ENCODE measurements at regions not wholly inside any gene's neighbourhood (a gene's known extent, or its start where the extent isn't known, plus 50 kb on each side); places are given as distances from the start of the nearest gene placed in this dataset.

- no peaks in the 10 kb centered on the region for H3K4me1 ChIP-seq (ENCODE audit: control insufficient read depth in 1 of 2, insufficient read depth in 2 of 2, low read length in 2 of 2)
- no peaks in the 10 kb centered on the region for H3K27me3 ChIP-seq (ENCODE audit: control insufficient read depth in 1 of 2, insufficient read depth in 2 of 2, low read length in 2 of 2)
- no peak overlapping the region for H3K9ac ChIP-seq (ENCODE audit: low read depth in 1 of 2, low read length in 2 of 2)
- no peaks in the 10 kb centered on the region for H3K9me3 ChIP-seq (ENCODE audit: control insufficient read depth in 1 of 2, low read length in 2 of 2)
- no peaks in the 10 kb centered on the region for H3K36me3 ChIP-seq (ENCODE audit: control insufficient read depth in 1 of 2, insufficient read depth in 2 of 2, low read length in 2 of 2)
- H3K27ac ChIP-seq (ENCODE audit: low read depth, low read length) = no peak overlapping the region
- no peak overlapping the region for H3K4me3 ChIP-seq (ENCODE audit: low read depth in 1 of 2, low read length in 2 of 2)
Measured at GRCh38 chr5:3356016-3356415, 239.6 kb upstream of the IRX1 start.

GRCh38 chr5:3355126-3355525, 240.5 kb upstream of the IRX1 start:
- Histone ChIP-seq H3K36me3 (ENCODE audit: control insufficient read depth in 1 of 2, insufficient read depth in 2 of 2, low read length in 2 of 2) (no peaks in the 10 kb centered on the region), H3K9ac (ENCODE audit: low read depth in 1 of 2, low read length in 2 of 2) (no peak overlapping the region), H3K27me3 (ENCODE audit: control insufficient read depth in 1 of 2, insufficient read depth in 2 of 2, low read length in 2 of 2) (no peaks in the 10 kb centered on the region), H3K27ac (ENCODE audit: low read depth, low read length) (no peak overlapping the region), H3K9me3 (ENCODE audit: control insufficient read depth in 1 of 2, low read length in 2 of 2) (peaks cover 0 to under 1% of the 10 kb centered on the region in 2 donors), H3K4me1 (ENCODE audit: control insufficient read depth in 1 of 2, insufficient read depth in 2 of 2, low read length in 2 of 2) (no peaks in the 10 kb centered on the region), H3K4me3 (ENCODE audit: low read depth in 1 of 2, low read length in 2 of 2) (no peak overlapping the region)

GRCh38 chr5:3354606-3355005, 241.0 kb upstream of the IRX1 start:
- peaks cover 0 to 5% of the 10 kb centered on the region in 2 donors for H3K9me3 ChIP-seq (ENCODE audit: control insufficient read depth in 1 of 2, low read length in 2 of 2)
- no peaks in the 10 kb centered on the region for H3K36me3 ChIP-seq (ENCODE audit: control insufficient read depth in 1 of 2, insufficient read depth in 2 of 2, low read length in 2 of 2)
- no peaks in the 10 kb centered on the region for H3K4me1 ChIP-seq (ENCODE audit: control insufficient read depth in 1 of 2, insufficient read depth in 2 of 2, low read length in 2 of 2)
- H3K27me3 ChIP-seq (ENCODE audit: control insufficient read depth in 1 of 2, insufficient read depth in 2 of 2, low read length in 2 of 2) = no peaks in the 10 kb centered on the region
- no peak overlapping the region for H3K27ac ChIP-seq (ENCODE audit: low read depth, low read length)
- no peak overlapping the region for H3K9ac ChIP-seq (ENCODE audit: low read depth in 1 of 2, low read length in 2 of 2)
- no peak overlapping the region for H3K4me3 ChIP-seq (ENCODE audit: low read depth in 1 of 2, low read length in 2 of 2)

- H3K36me3 ChIP-seq (ENCODE audit: control insufficient read depth in 1 of 2, insufficient read depth in 2 of 2, low read length in 2 of 2) = no peaks in the 10 kb centered on the region
- H3K27ac ChIP-seq (ENCODE audit: low read depth, low read length) = no peak overlapping the region
- H3K9ac ChIP-seq (ENCODE audit: low read depth in 1 of 2, low read length in 2 of 2) = no peak overlapping the region
- peaks cover 0 to 6% of the 10 kb centered on the region in 2 donors for H3K9me3 ChIP-seq (ENCODE audit: control insufficient read depth in 1 of 2, low read length in 2 of 2)
- H3K4me3 ChIP-seq (ENCODE audit: low read depth in 1 of 2, low read length in 2 of 2) = no peak overlapping the region
- no peaks in the 10 kb centered on the region for H3K27me3 ChIP-seq (ENCODE audit: control insufficient read depth in 1 of 2, insufficient read depth in 2 of 2, low read length in 2 of 2)
- H3K4me1 ChIP-seq (ENCODE audit: control insufficient read depth in 1 of 2, insufficient read depth in 2 of 2, low read length in 2 of 2) = no peaks in the 10 kb centered on the region
Measured at GRCh38 chr5:3353561-3353960, 242.1 kb upstream of the IRX1 start.

GRCh38 chr5:3352711-3353110, 242.9 kb upstream of the IRX1 start:
- no peaks in the 10 kb centered on the region for H3K36me3 ChIP-seq (ENCODE audit: control insufficient read depth in 1 of 2, insufficient read depth in 2 of 2, low read length in 2 of 2)
- H3K27me3 ChIP-seq (ENCODE audit: control insufficient read depth in 1 of 2, insufficient read depth in 2 of 2, low read length in 2 of 2) = no peaks in the 10 kb centered on the region
- no peak overlapping the region for H3K9ac ChIP-seq (ENCODE audit: low read depth in 1 of 2, low read length in 2 of 2)
- H3K27ac ChIP-seq (ENCODE audit: low read depth, low read length) = no peak overlapping the region
- no peak overlapping the region for H3K4me3 ChIP-seq (ENCODE audit: low read depth in 1 of 2, low read length in 2 of 2)
- H3K9me3 ChIP-seq (ENCODE audit: control insufficient read depth in 1 of 2, low read length in 2 of 2) = peaks cover 0 to 6% of the 10 kb centered on the region in 2 donors
- no peaks in the 10 kb centered on the region for H3K4me1 ChIP-seq (ENCODE audit: control insufficient read depth in 1 of 2, insufficient read depth in 2 of 2, low read length in 2 of 2)

- peaks cover 0 to 6% of the 10 kb centered on the region in 2 donors for H3K9me3 ChIP-seq (ENCODE audit: control insufficient read depth in 1 of 2, low read length in 2 of 2)
- no peak overlapping the region for H3K4me3 ChIP-seq (ENCODE audit: low read depth in 1 of 2, low read length in 2 of 2)
- H3K27me3 ChIP-seq (ENCODE audit: control insufficient read depth in 1 of 2, insufficient read depth in 2 of 2, low read length in 2 of 2) = no peaks in the 10 kb centered on the region
- no peaks in the 10 kb centered on the region for H3K4me1 ChIP-seq (ENCODE audit: control insufficient read depth in 1 of 2, insufficient read depth in 2 of 2, low read length in 2 of 2)
- no peaks in the 10 kb centered on the region for H3K36me3 ChIP-seq (ENCODE audit: control insufficient read depth in 1 of 2, insufficient read depth in 2 of 2, low read length in 2 of 2)
- no peak overlapping the region for H3K9ac ChIP-seq (ENCODE audit: low read depth in 1 of 2, low read length in 2 of 2)
- H3K27ac ChIP-seq (ENCODE audit: low read depth, low read length) = no peak overlapping the region
Measured at GRCh38 chr5:3351581-3352442, 243.8 kb upstream of the IRX1 start.

- no peak overlapping the region for H3K9ac ChIP-seq (ENCODE audit: low read depth in 1 of 2, low read length in 2 of 2)
- H3K4me3 ChIP-seq (ENCODE audit: low read depth in 1 of 2, low read length in 2 of 2) = no peak overlapping the region
- H3K9me3 ChIP-seq (ENCODE audit: control insufficient read depth in 1 of 2, low read length in 2 of 2) = peaks cover 0 to 6% of the 10 kb centered on the region in 2 donors
- H3K27ac ChIP-seq (ENCODE audit: low read depth, low read length) = no peak overlapping the region
- no peaks in the 10 kb centered on the region for H3K27me3 ChIP-seq (ENCODE audit: control insufficient read depth in 1 of 2, insufficient read depth in 2 of 2, low read length in 2 of 2)
- H3K36me3 ChIP-seq (ENCODE audit: control insufficient read depth in 1 of 2, insufficient read depth in 2 of 2, low read length in 2 of 2) = no peaks in the 10 kb centered on the region
- no peaks in the 10 kb centered on the region for H3K4me1 ChIP-seq (ENCODE audit: control insufficient read depth in 1 of 2, insufficient read depth in 2 of 2, low read length in 2 of 2)
Measured at GRCh38 chr5:3350781-3351180, 244.9 kb upstream of the IRX1 start.

GRCh38 chr5:3349704-3350565, 245.7 kb upstream of the IRX1 start:
- Histone ChIP-seq H3K4me3 (ENCODE audit: low read depth in 1 of 2, low read length in 2 of 2) (no peak overlapping the region), H3K27me3 (ENCODE audit: control insufficient read depth in 1 of 2, insufficient read depth in 2 of 2, low read length in 2 of 2) (no peaks in the 10 kb centered on the region), H3K27ac (ENCODE audit: low read depth, low read length) (no peak overlapping the region), H3K9ac (ENCODE audit: low read depth in 1 of 2, low read length in 2 of 2) (no peak overlapping the region), H3K36me3 (ENCODE audit: control insufficient read depth in 1 of 2, insufficient read depth in 2 of 2, low read length in 2 of 2) (no peaks in the 10 kb centered on the region), H3K9me3 (ENCODE audit: control insufficient read depth in 1 of 2, low read length in 2 of 2) (peaks cover 0 to 6% of the 10 kb centered on the region in 2 donors), H3K4me1 (ENCODE audit: control insufficient read depth in 1 of 2, insufficient read depth in 2 of 2, low read length in 2 of 2) (no peaks in the 10 kb centered on the region)

- Histone ChIP-seq H3K9me3 (ENCODE audit: control insufficient read depth in 1 of 2, low read length in 2 of 2) (peaks cover 0 to 6% of the 10 kb centered on the region in 2 donors), H3K4me1 (ENCODE audit: control insufficient read depth in 1 of 2, insufficient read depth in 2 of 2, low read length in 2 of 2) (no peaks in the 10 kb centered on the region), H3K27ac (ENCODE audit: low read depth, low read length) (no peak overlapping the region), H3K4me3 (ENCODE audit: low read depth in 1 of 2, low read length in 2 of 2) (no peak overlapping the region), H3K27me3 (ENCODE audit: control insufficient read depth in 1 of 2, insufficient read depth in 2 of 2, low read length in 2 of 2) (no peaks in the 10 kb centered on the region), H3K36me3 (ENCODE audit: control insufficient read depth in 1 of 2, insufficient read depth in 2 of 2, low read length in 2 of 2) (no peaks in the 10 kb centered on the region), H3K9ac (ENCODE audit: low read depth in 1 of 2, low read length in 2 of 2) (no peak overlapping the region)
Measured at GRCh38 chr5:3348576-3349535, 246.8 kb upstream of the IRX1 start.
